Uterus (tissue), 3 donors: ENCODE measurements at regions not wholly inside any gene's neighbourhood (a gene's known extent, or its start where the extent isn't known, plus 50 kb on each side); places are given as distances from the start of the nearest gene placed in this dataset.

Experiments
- DNase-seq, 2 donors: peaks; one replicate each; pipeline ENCODE4 v3.0.0-alpha.2; 2019 to 2020
- H3K27ac ChIP-seq, 2 donors: fragments of 200-600 bp; sonication (generic); 1 replicate in 1 of 2; 2 replicates in 1 of 2; pipeline ENCODE4 v1.5.1; 2016 to 2018
- H3K27me3 ChIP-seq, 2 donors: fragments of 200-600 bp; sonication (generic); one replicate each; pipeline ENCODE4 v1.5.1; 2018 to 2019; ENCODE audit warnings: control low read depth in 1 of 2
- H3K36me3 ChIP-seq, 2 donors: fragments of 200-600 bp; sonication (generic); one replicate each; pipeline ENCODE4 v1.5.1; 2019; ENCODE audit warnings: control low read depth in 1 of 2
- H3K4me1 ChIP-seq, 2 donors: fragments of 200-600 bp; sonication (generic); one replicate each; pipeline ENCODE4 v1.5.1; 2018 to 2019; ENCODE audit warnings: control low read depth in 1 of 2
- H3K4me3 ChIP-seq, 2 donors: fragments of 200-600 bp; sonication (generic); 1 replicate in 1 of 2; 2 replicates in 1 of 2; pipeline ENCODE4 v1.5.1; 2018 to 2019; ENCODE audit warnings: mild to moderate bottlenecking in 1 of 2
- H3K9me3 ChIP-seq, 2 donors: fragments of 200-600 bp; sonication (generic); one replicate each; pipeline ENCODE4 v1.5.1; 2019; ENCODE audit warnings: control low read depth in 1 of 2
- POLR2A ChIP-seq, 2 donors: fragments of 450-650 bp; IDR thresholded peaks; one replicate each; pipeline ENCODE4 v1.6.1; 2016; ENCODE audit warnings: antibody characterized with exemption in 2 of 2, mild to moderate bottlenecking in 1 of 2, moderate library complexity in 1 of 2
- intact Hi-C: fragments of 100-400 bp; cut with DNase I; formaldehyde crosslinking; loops from one replicate; pipeline ENCODE4 v1.15.1; 2023; ENCODE audit warnings: low total_unique reads
- TF ChIP-seq, protein P1 (sequence below), 4 experiments: fragments of 200-600 bp in 2 of 4; fragments of 450-650 bp in 2 of 4; sonication (generic) in 2 of 4; IDR thresholded peaks; one replicate each; pipeline ENCODE4 v1.5.1; 2016 to 2019; ENCODE audit warnings: antibody characterized with exemption in 4 of 4, mild to moderate bottlenecking in 2 of 4, moderate library complexity in 1 of 4
- donor health status: DM: yes; HTN: yes; CAD: no.

DNA sequence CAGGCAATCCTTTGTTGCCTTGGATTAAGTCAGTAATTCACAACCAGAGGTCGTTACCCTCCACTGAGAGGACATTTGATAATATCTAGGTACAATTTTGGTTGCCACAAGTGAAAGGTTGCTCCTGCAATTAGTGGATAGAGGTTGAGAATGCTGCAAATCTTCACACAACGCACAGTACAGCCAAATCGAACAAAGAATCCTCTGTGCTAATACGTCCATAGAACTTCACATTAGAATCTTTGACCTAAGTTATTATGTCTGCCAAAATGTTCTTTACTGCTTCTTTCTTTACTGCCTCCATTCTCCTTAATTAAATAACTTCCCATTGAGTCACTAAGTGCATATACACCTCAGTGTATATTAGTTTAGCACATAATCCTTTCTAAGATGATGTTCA, 879.5 kb downstream of the TRIB2 start:
- Histone ChIP-seq H3K36me3 (no peaks in the 10 kb centered on the region), H3K9me3 (no peaks in the 10 kb centered on the region), H3K27me3 (no peaks in the 10 kb centered on the region), H3K4me3 (no peak overlapping the region), H3K4me1 (no peaks in the 10 kb centered on the region), H3K27ac (no peak overlapping the region)
- DNase-seq: no peak
- intact Hi-C loops: no loop called here
- TF ChIP-seq, protein P1, sequence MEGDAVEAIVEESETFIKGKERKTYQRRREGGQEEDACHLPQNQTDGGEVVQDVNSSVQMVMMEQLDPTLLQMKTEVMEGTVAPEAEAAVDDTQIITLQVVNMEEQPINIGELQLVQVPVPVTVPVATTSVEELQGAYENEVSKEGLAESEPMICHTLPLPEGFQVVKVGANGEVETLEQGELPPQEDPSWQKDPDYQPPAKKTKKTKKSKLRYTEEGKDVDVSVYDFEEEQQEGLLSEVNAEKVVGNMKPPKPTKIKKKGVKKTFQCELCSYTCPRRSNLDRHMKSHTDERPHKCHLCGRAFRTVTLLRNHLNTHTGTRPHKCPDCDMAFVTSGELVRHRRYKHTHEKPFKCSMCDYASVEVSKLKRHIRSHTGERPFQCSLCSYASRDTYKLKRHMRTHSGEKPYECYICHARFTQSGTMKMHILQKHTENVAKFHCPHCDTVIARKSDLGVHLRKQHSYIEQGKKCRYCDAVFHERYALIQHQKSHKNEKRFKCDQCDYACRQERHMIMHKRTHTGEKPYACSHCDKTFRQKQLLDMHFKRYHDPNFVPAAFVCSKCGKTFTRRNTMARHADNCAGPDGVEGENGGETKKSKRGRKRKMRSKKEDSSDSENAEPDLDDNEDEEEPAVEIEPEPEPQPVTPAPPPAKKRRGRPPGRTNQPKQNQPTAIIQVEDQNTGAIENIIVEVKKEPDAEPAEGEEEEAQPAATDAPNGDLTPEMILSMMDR (IDR thresholded peaks at IDR 0.05): no peak
- no peak for TF ChIP-seq POLR2A (IDR thresholded peaks at IDR 0.05)

DNA sequence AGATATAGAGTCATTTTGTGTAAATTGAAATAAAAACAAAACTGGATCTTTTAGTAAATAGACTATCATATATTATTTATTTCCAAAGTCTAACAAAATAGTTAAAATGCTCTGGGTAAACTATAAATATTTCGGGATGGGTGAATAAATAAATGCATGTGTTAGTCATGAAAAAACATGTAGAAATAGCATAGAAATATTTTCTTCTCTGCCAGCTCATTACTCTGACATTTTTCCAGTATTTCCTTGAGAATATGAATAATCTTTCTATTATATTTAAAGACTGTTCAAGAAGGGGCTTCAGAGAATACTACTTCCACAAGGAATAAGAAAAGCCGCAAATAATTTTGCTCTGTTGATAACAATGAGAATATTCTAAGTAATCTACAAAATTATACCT, 880.4 kb downstream of the TRIB2 start:
- TF ChIP-seq, protein P1 (IDR thresholded peaks at IDR 0.05): no peak
- TF ChIP-seq POLR2A (IDR thresholded peaks at IDR 0.05): no peak
- Histone ChIP-seq H3K4me1 (no peaks in the 10 kb centered on the region), H3K36me3 (no peaks in the 10 kb centered on the region), H3K4me3 (no peak overlapping the region), H3K27me3 (no peaks in the 10 kb centered on the region), H3K27ac (no peak overlapping the region), H3K9me3 (no peaks in the 10 kb centered on the region)
- intact Hi-C loops: no loop called here
- DNase-seq: no peak

DNA sequence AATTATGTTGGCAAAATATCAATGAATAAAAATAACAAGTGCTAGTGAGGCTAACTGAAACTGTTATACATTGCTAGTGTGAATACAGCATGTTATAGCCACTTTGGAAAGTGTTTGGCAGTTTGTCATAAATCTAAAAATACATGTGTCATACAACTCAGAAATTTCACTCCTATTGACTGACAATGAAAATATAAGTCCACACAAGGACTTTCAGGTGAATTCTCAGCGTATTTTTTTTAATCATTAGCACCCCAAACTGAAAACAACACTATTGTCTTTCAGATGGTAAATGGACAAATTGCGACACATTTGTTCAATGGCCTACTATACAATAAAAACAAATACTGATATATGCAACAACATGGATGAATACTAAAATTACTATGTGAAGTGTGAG, 884.8 kb downstream of the TRIB2 start:
- no peak for TF ChIP-seq POLR2A (IDR thresholded peaks at IDR 0.05)
- TF ChIP-seq, protein P1 (IDR thresholded peaks at IDR 0.05): no peak
- intact Hi-C loops: no loop called here
- H3K36me3 ChIP-seq: no peaks in the 10 kb centered on the region
- no peak overlapping the region for H3K4me3 ChIP-seq
- no peaks in the 10 kb centered on the region for H3K4me1 ChIP-seq
- no peak for DNase-seq
- H3K9me3 ChIP-seq: no peaks in the 10 kb centered on the region
- no peaks in the 10 kb centered on the region for H3K27me3 ChIP-seq
- H3K27ac ChIP-seq: no peak overlapping the region

DNA sequence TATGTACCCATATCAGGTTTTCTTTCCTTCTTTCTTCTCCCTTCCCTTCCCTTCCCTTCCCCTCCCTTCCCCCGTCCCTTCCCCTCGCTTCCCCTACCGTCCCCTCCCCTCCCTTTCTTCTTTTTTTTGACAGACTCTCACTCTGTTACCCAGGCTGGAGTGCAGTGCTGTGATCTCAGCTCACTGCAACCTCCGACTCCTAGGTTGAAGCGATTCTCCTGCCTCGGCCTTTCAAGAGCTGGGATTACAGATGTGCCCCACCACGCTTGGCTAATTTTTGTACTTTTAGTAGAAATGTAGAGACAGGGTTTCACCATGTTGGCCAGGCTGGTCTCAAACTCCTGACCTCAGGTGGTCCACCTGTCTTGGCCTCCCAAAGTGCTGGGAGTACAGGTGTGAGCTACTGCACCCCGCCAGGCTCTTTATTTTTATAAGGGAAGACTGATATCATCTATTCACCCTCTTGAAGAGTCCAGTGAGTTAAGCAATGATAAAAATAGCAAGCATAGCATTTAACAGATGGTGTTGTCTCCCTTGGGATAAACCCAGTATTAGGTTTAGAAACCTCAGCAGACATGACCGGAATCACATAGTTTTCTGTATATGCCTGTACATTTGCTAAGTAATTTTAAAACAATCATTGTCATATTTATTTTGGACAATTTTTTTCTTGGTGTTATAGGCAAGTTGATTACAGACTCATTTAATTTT, 888.4 kb downstream of the TRIB2 start:
- Histone ChIP-seq H3K36me3 (no peaks in the 10 kb centered on the region), H3K27ac (no peak overlapping the region), H3K9me3 (no peaks in the 10 kb centered on the region), H3K4me1 (no peaks in the 10 kb centered on the region), H3K4me3 (no peak overlapping the region), H3K27me3 (no peaks in the 10 kb centered on the region)
- no peak for TF ChIP-seq POLR2A (IDR thresholded peaks at IDR 0.05)
- TF ChIP-seq, protein P1 (IDR thresholded peaks at IDR 0.05): no peak
- DNase-seq: no peak
- intact Hi-C loops: no loop called here

DNA sequence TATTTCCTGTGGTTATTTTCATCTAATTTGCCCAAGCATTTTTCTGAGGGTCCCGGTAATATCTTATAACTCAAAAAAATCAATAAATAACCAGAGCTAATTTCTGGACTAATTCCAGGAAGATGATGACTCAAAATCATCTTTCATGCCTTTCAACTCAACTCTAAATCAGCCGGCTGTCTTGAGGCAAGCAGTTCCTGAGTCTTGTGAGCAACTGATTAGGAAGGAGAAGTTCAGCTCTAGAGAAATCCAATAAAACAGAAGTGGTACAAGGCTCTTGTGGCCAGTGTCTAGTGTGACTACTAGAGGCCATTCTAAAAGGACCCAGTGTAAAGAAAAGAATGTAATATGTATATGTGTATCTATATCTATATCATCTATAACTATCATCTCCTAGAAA, 890.4 kb downstream of the TRIB2 start:
- no peaks in the 10 kb centered on the region for H3K36me3 ChIP-seq
- H3K9me3 ChIP-seq: no peaks in the 10 kb centered on the region
- no peaks in the 10 kb centered on the region for H3K27me3 ChIP-seq
- no peaks in the 10 kb centered on the region for H3K4me1 ChIP-seq
- intact Hi-C loops: no loop called here
- no peak for TF ChIP-seq POLR2A (IDR thresholded peaks at IDR 0.05)
- TF ChIP-seq, protein P1 (IDR thresholded peaks at IDR 0.05): no peak
- DNase-seq: no peak
- H3K27ac ChIP-seq: no peak overlapping the region
- H3K4me3 ChIP-seq: no peak overlapping the region
